GM21619 (cell line): ENCODE measurements at regions not wholly inside any gene's neighbourhood (a gene's known extent, or its start where the extent isn't known, plus 50 kb on each side); places are given as distances from the start of the nearest gene placed in this dataset.
"Not testable (repeated sequence)": the region's sequence is repeated elsewhere in the genome, so short reads cannot be mapped to it uniquely, and the experiment has no call there.

Source experiments
- ATAC-seq: cut with Tn5 transposase; IDR thresholded peaks from one replicate; pipeline ENCODE4 v1.9.1; 2021; ENCODE audit not compliant: unreplicated experiment

DNA sequence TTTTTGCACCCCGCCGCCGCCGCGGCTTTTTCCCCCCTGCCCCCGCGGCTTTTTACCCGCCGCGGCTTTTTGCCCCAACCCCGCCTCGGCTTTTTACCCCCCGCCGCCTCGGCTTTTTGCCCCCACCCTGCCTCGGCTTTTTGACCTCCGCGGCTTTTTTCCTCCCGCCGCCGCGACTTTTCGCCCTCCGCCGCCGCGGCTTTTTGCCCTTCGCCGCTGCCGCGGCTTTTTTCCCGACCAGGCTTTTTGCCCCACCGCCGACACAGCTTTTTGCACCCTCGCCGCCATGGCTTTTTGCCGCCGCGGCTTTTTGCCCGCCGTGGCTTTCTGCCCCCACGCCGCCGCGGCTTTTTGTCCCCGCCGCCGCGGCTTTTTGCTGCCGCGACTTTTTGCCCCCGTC lies 137.0 kb upstream of the TP53TG3D start:
- no peak for ATAC-seq

DNA sequence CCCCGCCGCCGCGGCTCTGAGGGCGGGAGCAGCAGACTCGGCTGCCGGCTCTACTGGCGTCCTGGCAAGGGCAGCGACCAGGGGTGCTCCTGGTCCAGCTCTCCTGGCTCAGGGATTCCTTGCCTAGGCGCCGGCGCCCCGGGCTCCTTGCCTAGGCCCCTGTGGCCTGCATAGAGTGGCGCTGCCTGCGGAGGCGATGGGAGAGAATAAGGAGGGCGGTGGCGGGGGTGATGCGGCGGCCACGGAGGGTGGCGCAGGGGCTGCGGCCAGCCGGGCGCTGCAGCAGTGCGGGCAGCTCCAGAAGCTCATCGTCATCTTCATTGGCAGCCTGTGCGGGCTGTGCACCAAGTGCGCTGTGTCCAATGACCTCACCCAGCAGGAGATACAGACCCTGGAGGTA lies 136.6 kb upstream of the TP53TG3D start:
- ATAC-seq = not testable (repeated sequence)

DNA sequence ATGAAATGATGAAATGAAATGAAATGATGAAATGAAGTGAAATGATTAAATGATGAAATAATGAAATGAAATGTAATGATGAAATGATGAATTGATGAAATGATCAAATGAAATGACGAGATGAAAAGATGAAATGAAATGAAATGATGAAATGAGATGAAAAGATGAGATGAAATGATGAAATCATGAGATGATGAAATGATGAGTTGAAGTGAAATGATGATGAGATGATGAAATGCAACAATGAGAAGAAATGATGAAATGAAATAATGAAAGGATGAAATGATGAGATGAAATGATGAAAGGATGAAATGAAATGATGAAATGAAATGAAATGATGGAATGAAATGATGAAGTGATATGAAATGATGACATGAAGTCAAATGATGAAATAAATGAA lies 132.7 kb upstream of the TP53TG3D start:
- ATAC-seq = not testable (repeated sequence)

DNA sequence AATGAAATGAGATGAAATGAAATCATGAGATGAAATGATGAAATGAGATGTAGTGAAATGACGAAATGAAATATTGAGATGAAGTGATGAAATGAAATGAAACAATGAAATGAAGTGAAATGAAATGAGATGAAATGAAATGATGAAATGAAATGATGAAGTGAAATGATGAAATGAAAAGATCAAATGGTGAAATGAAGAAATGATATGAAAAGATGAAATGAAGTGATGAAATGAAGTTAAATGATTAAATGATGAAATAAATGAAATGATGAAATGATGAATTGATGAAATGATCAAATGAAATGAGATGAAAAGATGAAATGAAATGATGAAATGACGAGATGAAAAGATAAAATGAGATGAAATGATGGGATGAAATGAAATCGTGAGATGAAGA lies 132.3 kb upstream of the TP53TG3D start:
- not testable (repeated sequence) for ATAC-seq

DNA sequence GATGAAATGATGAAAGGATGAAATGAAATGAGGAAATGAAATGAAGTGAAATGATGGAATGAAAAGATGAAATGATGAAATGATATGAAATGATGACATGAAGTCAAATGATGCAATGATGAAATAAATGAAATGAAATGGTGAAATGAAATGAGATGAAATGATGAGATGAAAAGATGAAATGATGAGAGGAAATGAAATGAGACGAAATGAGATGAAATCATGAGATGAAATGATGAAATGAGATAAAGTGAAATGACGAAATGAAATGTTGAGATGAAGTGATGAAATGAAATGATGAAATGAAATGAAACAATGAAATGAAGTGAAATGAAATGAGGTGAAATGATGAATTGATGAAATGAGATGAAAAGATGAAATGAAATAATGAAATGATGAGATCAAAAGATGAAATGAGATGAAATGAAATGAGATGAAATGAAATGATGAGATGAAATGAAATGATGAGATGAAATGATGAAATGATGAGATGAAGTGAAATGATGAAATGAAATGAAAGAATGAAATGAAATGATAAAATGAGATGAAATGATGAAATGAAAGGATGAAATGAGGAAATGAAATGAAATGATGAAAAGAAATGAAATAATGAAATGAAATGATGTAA lies 131.7 kb upstream of the TP53TG3D start:
- not testable (repeated sequence) for ATAC-seq

DNA sequence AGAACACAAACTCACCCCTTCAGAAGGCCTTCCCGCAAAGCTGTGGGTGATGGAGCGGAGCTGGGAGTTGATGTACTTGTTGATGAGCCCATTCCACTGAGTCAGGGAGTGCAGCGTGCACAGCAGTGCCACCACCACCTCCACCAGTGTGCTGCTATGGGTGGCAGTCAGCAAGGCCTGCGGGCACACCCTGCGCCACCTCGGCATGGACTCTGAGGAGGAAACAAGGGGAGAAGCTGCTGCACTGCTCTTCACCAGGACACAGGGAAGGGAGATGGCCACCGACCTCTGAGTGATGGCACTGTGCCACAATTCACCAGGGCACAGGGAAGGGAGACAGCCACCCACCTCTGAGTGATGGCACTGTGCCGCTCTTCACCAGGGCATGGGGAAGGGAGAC lies 100.7 kb upstream of the TP53TG3D start:
- not testable (repeated sequence) for ATAC-seq

DNA sequence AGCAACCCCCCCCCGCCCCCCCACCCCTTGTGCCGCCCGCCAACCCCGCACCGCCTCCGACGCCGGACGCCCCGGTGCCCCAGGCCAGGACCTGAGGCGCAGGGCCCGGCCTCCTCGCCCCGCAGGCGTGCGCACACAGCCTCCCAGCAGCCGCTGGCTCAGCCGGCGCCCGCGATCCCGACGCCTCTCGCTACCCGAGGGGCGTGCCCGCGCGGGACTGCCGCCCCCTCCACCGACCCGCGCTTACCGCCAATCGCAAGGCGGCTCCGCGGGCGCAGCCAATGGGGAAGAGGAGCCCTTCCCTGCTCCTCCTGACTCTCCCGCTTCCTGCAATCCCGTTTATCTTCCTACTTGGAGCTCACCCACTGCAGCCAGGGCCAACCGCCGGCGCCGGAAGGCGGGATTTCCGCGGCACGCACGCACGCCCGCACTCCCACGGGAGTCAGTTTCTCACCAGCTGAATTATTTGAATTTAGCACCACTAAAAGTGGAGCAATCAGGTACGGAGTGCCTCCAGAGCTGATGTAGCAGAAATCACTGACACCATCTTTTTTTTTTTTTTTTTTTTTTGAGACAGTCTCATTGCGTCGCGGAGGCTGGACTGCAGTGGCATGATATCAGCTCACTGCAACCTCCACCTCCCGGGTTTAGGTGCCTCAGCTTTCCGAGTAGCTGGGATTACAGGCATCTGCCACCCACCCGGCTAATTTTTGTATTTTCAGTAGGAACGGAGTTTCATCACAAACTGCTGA lies 65.0 kb upstream of the TP53TG3D start:
- ATAC-seq = not testable (repeated sequence)

DNA sequence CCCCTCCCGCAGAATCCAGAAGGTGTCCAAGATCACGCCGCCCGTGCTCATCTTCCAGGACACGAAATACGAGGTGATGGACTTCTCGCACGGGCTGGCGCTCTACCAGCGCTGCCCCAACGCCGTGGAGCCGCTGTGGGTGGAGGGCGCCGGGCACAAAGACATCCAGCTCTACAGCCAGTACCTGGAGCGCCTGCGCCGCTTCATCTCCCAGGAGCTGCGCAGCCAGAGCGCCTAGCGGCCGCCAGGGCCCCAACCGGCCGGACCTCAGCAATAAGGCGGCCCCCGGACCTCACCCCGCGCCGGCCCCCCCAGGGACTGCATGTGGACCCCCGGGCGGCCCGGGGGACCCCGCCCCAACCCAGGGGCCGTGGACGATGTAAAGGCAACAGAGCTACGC lies 50.5 kb upstream of the TP53TG3D start:
- ATAC-seq = not testable (repeated sequence)
